Uterus (tissue), 2 donors: ENCODE measurements at regions not wholly inside any gene's neighbourhood (a gene's known extent, or its start where the extent isn't known, plus 50 kb on each side); places are given as distances from the start of the nearest gene placed in this dataset.

Experiments
- POLR2A ChIP-seq, 2 donors: fragments of 450-650 bp; IDR thresholded peaks; one replicate each; pipeline ENCODE4 v1.6.1; 2016; ENCODE audit warnings: antibody characterized with exemption in 2 of 2, mild to moderate bottlenecking in 1 of 2, moderate library complexity in 1 of 2
- TF ChIP-seq, protein P1 (sequence below), 4 experiments: fragments of 200-600 bp in 2 of 4; fragments of 450-650 bp in 2 of 4; sonication (generic) in 2 of 4; IDR thresholded peaks; one replicate each; pipeline ENCODE4 v1.5.1; 2016 to 2019; ENCODE audit warnings: antibody characterized with exemption in 4 of 4, mild to moderate bottlenecking in 2 of 4, moderate library complexity in 1 of 4

DNA sequence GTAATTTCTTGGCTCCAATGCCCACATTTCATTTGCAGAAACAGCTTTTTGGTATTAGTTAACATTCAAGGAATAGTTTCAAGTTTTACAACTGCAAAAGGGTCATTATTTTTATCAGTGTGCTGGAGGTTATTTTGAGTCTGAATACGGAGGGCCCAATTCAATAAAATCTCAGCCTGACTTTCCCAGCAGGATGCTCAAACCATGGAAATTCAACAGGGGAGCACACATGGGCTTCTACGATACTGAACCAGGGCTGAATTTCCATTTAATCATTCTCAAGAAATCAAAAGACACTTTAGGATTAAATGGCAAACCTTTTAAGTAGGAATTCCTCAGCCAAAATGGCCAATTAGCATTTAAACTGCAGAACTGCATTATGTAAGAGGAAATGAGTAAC, 700.9 kb upstream of the ANKRD30A start:
- TF ChIP-seq, protein P1, sequence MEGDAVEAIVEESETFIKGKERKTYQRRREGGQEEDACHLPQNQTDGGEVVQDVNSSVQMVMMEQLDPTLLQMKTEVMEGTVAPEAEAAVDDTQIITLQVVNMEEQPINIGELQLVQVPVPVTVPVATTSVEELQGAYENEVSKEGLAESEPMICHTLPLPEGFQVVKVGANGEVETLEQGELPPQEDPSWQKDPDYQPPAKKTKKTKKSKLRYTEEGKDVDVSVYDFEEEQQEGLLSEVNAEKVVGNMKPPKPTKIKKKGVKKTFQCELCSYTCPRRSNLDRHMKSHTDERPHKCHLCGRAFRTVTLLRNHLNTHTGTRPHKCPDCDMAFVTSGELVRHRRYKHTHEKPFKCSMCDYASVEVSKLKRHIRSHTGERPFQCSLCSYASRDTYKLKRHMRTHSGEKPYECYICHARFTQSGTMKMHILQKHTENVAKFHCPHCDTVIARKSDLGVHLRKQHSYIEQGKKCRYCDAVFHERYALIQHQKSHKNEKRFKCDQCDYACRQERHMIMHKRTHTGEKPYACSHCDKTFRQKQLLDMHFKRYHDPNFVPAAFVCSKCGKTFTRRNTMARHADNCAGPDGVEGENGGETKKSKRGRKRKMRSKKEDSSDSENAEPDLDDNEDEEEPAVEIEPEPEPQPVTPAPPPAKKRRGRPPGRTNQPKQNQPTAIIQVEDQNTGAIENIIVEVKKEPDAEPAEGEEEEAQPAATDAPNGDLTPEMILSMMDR (IDR thresholded peaks at IDR 0.05) = no peak
- no peak for TF ChIP-seq POLR2A (IDR thresholded peaks at IDR 0.05)
